Pancreas (tissue), 10 donors: ENCODE measurements at regions not wholly inside any gene's neighbourhood (a gene's known extent, or its start where the extent isn't known, plus 50 kb on each side); places are given as distances from the start of the nearest gene placed in this dataset.
"Not testable (repeated sequence)": the region's sequence is repeated elsewhere in the genome, so short reads cannot be mapped to it uniquely, and the experiment has no call there.

ENCODE experiments used
- ATAC-seq, 4 donors: fragments of 200-7000 bp; cut with Tn5 transposase; one replicate each; pipeline versions ENCODE4 v1.8.0 to v1.9.1; 2020; ENCODE audit warnings: mild to moderate bottlenecking in 4 of 4, moderate library complexity in 4 of 4
- DNase-seq, 6 donors: peaks; one replicate each; pipeline ENCODE4 v3.0.0-alpha.2; 2020
- FAIRE-seq: peaks from 2 replicates; lab custom pipeline; 2012; peaks lifted over from hg19 to GRCh38; lab: Jason Lieb, UNC
- H3K27ac ChIP-seq, 4 donors: fragments of 200-600 bp; sonication (generic); 1 replicate in 3 of 4; 2 replicates in 1 of 4; pipeline versions ENCODE4 v1.5.0 to v1.8.0; 2020
- H3K27me3 ChIP-seq, 4 donors: fragments of 200-600 bp; one replicate each; pipeline ENCODE4 v1.8.0; 2021
- H3K36me3 ChIP-seq, 3 donors: fragments of 200-600 bp; sonication (generic) in 1 of 3; one replicate each; pipeline versions ENCODE4 v1.5.0 to v1.8.0; 2020 to 2021
- H3K4me1 ChIP-seq, 3 donors: fragments of 200-600 bp; one replicate each; pipeline ENCODE4 v1.8.0; 2021
- H3K4me3 ChIP-seq, 4 donors: fragments of 200-600 bp; sonication (generic) in 2 of 4; one replicate each; pipeline versions ENCODE4 v1.5.0 to v1.8.0; 2020 to 2021
- H3K9me3 ChIP-seq, 4 donors: fragments of 200-600 bp; one replicate each; pipeline ENCODE4 v1.8.0; 2021
- WGBS, 2 donors: extraction: QIAGEN DNeasy Blood & Tissue Kit; methylation state at CpG; one replicate each; pipeline ENCODE4 v1.1.7; 2013; 5-methylcytosine and 5-hydroxymethylcytosine counted together
- intact Hi-C, 3 donors: fragments of 100-400 bp; cut with DNase I; formaldehyde crosslinking; loops; one replicate each; pipeline versions ENCODE4 v1.11.1 to v1.14.2; 2022
- TF ChIP-seq, protein P1 (sequence below), 4 donors: fragments of 200-600 bp; sonication (generic) in 3 of 4; IDR thresholded peaks; one replicate each; pipeline versions ENCODE4 v1.5.0 to v1.8.0; 2021; ENCODE audit warnings: antibody characterized with exemption in 4 of 4
- donor health status: healthy with polysubstance abuse.
- donor health status: DM: no; HTN: no; CAD: no; lungs with moderate emphysema.
- donor health status: DM: no; HTN: no; CAD: no.
- donor health status: control.
- donor health status: control.
- donor health status: Bipolar disorder and iron deficiency.
- donor health status: DM: yes; HTN: yes; CAD: no.
- donor health status: DM: no; HTN: no; CAD: no.
- donor health status: DM: no; HTN: no; CAD: no.
- donor health status: DM: yes; HTN: yes; CAD: no.

DNA sequence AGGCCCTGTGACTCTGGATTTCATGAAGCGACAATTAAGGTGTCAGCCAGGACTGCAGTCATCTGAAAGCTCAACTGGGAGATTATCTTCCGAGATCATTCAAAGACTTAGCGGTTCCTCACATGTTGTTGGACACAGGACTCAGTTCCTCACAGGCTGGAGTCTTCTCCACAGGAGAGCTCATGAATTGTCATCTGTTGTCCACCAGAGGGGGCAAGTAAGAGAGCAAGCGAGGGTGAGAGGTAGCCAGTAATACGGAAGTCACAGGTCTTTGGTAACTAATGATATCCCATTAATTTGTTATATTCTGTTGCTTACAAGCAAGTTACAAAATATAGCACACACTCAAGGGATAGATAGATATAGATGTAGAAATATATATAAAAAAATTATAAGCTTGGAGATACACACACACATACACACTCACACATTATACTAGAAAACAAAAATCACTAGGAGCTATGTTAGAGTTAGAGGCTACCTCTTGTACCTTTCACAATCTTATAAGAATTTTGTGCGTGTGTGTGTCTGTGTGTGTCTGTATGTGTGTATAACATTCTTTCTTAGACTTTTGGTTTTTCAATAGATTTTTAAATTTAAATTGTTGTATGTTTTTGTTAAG, 1695.3 kb downstream of the BRINP3 start:
- Histone ChIP-seq H3K9me3 (no peaks in the 10 kb centered on the region), H3K27ac (no peak overlapping the region), H3K4me1 (no peaks in the 10 kb centered on the region), H3K4me3 (no peak overlapping the region), H3K27me3 (no peaks in the 10 kb centered on the region), H3K36me3 (no peaks in the 10 kb centered on the region)
- FAIRE-seq (no peak), ATAC-seq (peak; percentile 60 to 92 (median 89)), DNase-seq (peak in 2 of 6 donors; percentile 11 to 24)
- TF ChIP-seq, protein P1, sequence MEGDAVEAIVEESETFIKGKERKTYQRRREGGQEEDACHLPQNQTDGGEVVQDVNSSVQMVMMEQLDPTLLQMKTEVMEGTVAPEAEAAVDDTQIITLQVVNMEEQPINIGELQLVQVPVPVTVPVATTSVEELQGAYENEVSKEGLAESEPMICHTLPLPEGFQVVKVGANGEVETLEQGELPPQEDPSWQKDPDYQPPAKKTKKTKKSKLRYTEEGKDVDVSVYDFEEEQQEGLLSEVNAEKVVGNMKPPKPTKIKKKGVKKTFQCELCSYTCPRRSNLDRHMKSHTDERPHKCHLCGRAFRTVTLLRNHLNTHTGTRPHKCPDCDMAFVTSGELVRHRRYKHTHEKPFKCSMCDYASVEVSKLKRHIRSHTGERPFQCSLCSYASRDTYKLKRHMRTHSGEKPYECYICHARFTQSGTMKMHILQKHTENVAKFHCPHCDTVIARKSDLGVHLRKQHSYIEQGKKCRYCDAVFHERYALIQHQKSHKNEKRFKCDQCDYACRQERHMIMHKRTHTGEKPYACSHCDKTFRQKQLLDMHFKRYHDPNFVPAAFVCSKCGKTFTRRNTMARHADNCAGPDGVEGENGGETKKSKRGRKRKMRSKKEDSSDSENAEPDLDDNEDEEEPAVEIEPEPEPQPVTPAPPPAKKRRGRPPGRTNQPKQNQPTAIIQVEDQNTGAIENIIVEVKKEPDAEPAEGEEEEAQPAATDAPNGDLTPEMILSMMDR (IDR thresholded peaks at IDR 0.05): peak in 2 of 4 donors; percentile 43
- intact Hi-C loops: no loop called here
- 16 to 28% methylated on average over 6 of the region's 6 CpGs for WGBS, 2 donors

DNA sequence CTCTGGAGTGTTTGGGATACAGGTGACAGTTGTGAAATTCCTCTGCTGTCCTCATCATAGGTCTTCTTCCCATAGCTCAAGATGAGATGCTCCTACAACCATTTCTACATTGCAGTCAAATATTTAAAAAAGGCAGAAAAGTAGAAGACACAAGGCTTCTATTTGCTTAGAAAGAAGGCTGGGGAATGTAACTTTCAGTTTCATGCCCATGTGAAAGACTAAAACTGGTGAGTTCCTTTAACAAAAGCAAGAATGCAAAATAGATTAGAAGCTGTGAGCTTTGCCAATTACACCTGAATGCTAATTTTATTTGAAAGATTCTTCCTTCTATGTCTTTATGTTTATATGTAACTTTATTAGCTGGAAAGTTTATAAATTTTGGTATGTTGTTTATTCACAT, 1682.7 kb downstream of the BRINP3 start:
- Histone ChIP-seq H3K36me3 (no peaks in the 10 kb centered on the region), H3K9me3 (no peaks in the 10 kb centered on the region), H3K27ac (no peak overlapping the region), H3K27me3 (no peaks in the 10 kb centered on the region), H3K4me1 (no peaks in the 10 kb centered on the region), H3K4me3 (no peak overlapping the region)
- TF ChIP-seq, protein P1 (IDR thresholded peaks at IDR 0.05): no peak
- ATAC-seq: no peak
- DNase-seq: no peak
- FAIRE-seq: no peak
- intact Hi-C loops: no loop called here

DNA sequence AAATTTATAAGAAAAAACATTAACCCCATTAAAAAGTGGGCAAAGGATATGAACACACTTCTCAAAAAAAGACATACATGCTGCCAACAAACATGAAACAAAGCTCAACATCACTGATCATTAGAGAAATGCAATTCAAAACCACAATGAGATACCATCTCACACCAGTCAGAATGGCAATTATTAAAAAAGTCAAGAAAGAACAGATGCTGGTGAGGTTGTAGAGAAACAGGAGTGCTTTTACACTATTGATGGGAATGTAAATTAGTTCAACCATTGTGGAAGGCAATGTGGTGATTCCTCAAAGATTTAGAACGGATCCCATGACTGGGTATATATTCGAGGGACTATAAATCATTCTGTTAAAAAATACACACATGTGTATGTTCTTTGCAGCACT, 1665.5 kb downstream of the BRINP3 start:
- H3K4me3 ChIP-seq, intact Hi-C loops, FAIRE-seq, H3K9me3 ChIP-seq, H3K27ac ChIP-seq, DNase-seq, ATAC-seq, H3K4me1 ChIP-seq, H3K36me3 ChIP-seq, H3K27me3 ChIP-seq: not testable (repeated sequence)
- 45 to 49% methylated on average over 2 of the region's 2 CpGs for WGBS, 2 donors

DNA sequence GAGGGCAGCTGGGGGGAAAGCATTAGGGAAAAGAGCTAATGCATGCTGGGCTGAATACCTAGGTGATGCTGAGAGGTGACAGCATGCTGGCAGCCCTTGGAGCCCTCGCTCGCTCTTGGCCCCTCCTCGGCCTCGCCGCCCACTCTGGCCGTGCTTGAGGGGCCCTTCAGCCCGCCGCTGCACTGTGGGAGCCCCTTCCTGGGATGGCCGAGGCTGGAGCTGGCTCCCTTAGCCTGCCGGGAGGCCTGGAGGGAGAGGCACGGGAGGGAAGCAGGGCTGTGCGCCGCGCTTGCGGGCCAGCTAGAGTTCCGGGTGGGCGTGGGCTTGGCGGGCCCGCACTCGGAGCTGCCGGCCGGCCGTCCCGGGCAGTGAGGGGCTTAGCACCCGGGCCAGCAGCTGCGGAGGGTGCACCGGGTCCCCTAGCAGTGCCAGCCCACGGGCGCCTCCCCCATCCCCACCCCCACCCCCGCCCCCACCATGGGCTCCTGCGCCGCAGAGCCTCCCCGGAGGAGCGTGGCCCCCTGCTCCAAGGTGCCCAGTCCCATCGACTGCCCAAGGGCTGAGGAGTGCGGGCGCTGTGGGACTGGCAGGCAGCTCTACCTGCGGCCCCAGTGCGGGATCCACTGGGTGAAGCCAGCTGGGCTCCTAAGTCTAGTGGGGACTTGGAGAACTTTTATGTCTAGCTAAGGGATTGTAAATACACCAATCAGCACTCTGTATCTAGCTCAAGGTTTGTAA, 1664.7 kb downstream of the BRINP3 start:
- H3K9me3 ChIP-seq, H3K27me3 ChIP-seq, ATAC-seq, FAIRE-seq, H3K36me3 ChIP-seq, intact Hi-C loops, H3K27ac ChIP-seq, H3K4me1 ChIP-seq, H3K4me3 ChIP-seq: not testable (repeated sequence)
- DNase-seq: peak in 2 of 6 donors; percentile 14 to 58
- WGBS, 2 donors: 90 to 93% methylated on average over 32 to 39 of the region's 39 CpGs

DNA sequence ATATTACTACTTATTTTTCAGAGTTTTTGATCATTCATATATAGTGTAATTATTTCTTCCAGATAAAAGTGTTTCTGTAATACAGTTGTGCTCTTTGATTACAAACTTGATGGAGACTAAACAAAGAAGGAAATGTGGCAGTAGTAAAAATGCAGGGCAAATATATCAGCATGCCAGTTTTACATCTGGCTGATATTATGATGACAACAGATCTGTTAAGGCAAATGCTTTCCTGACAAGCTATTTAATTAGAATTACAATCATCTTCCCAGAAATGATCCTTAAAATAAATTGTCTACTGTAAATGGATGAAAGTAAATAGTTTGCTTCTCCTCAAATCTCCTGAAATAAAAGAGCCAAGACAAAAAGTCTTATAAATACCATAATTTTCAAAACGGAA, 1659.8 kb downstream of the BRINP3 start:
- no peak overlapping the region for H3K27ac ChIP-seq
- no peaks in the 10 kb centered on the region for H3K9me3 ChIP-seq
- WGBS, 2 donors: 24 to 43% methylated on average over 1 of the region's 1 CpG
- H3K4me1 ChIP-seq: no peaks in the 10 kb centered on the region
- TF ChIP-seq, protein P1 (IDR thresholded peaks at IDR 0.05): no peak
- no peak overlapping the region for H3K4me3 ChIP-seq
- no peaks in the 10 kb centered on the region for H3K36me3 ChIP-seq
- H3K27me3 ChIP-seq: no peaks in the 10 kb centered on the region
- FAIRE-seq (no peak), ATAC-seq (no peak), DNase-seq (no peak)
- intact Hi-C loops: no loop called here

DNA sequence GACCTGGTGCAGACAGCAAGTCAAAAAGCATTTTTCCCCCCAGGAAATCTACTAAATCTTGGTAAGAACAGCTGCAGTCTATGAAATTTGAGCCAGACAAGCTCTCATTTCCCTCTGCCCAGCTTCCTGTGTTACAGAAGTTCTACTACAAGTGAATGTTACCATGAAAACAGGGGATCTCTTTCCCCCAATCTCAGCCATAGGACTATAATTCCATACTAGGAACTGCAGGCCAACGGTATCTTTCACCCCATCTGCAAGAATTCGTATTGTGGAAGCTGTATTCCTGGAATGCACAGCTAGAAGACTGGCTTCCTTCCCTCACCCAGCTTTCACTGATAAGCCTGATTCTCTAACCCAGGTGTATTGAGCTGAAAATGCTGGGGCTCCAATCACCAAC, 1655.4 kb downstream of the BRINP3 start:
- intact Hi-C loops: no loop called here
- H3K36me3 ChIP-seq: no peaks in the 10 kb centered on the region
- ATAC-seq (no peak), FAIRE-seq (no peak), DNase-seq (no peak)
- TF ChIP-seq, protein P1 (IDR thresholded peaks at IDR 0.05): no peak
- H3K4me3 ChIP-seq: no peak overlapping the region
- WGBS, 2 donors: 17 to 33% methylated on average over 2 of the region's 2 CpGs
- H3K27me3 ChIP-seq: no peaks in the 10 kb centered on the region
- no peak overlapping the region for H3K27ac ChIP-seq
- H3K9me3 ChIP-seq: no peaks in the 10 kb centered on the region
- H3K4me1 ChIP-seq: no peaks in the 10 kb centered on the region
